Astrocyte (in vitro differentiated cells and primary cell): ENCODE measurements at regions not wholly inside any gene's neighbourhood (a gene's known extent, or its start where the extent isn't known, plus 50 kb on each side); places are given as distances from the start of the nearest gene placed in this dataset.

Experiments used
- DNase-seq: peaks from one replicate; pipeline ENCODE4 v3.0.0-alpha.2; 2010; ENCODE audit warnings: low read depth
- FAIRE-seq: peaks from 2 replicates; lab custom pipeline; 2011; peaks lifted over from hg19 to GRCh38; lab: Jason Lieb, UNC
- H2AFZ ChIP-seq: 2 replicates; pipeline ENCODE4 v1.6.0; 2012; ENCODE audit warnings: low read depth, low read length, inconsistent platforms
- H3K27ac ChIP-seq: 2 replicates; pipeline ENCODE4 v1.5.1; 2011; ENCODE audit warnings: low read depth, low read length, inconsistent platforms
- H3K27me3 ChIP-seq: 2 replicates; pipeline ENCODE4 v1.6.0; 2011; ENCODE audit warnings: low read length, inconsistent platforms; ENCODE audit not compliant: insufficient read depth
- H3K36me3 ChIP-seq: 2 replicates; pipeline ENCODE4 v1.5.1; 2011; ENCODE audit warnings: low read length, inconsistent platforms; ENCODE audit not compliant: insufficient read depth
- H3K4me1 ChIP-seq: 2 replicates; pipeline ENCODE4 v1.5.1; 2011; ENCODE audit warnings: low read length, inconsistent platforms; ENCODE audit not compliant: insufficient read depth
- H3K4me2 ChIP-seq: 2 replicates; pipeline ENCODE4 v1.6.0; 2012; ENCODE audit warnings: low read length, inconsistent platforms
- H3K4me3 ChIP-seq: 2 replicates; pipeline ENCODE4 v1.5.1; 2011; ENCODE audit warnings: low read depth, mild to moderate bottlenecking, low read length, inconsistent platforms; ENCODE audit not compliant: insufficient read depth
- H3K79me2 ChIP-seq: 2 replicates; pipeline ENCODE4 v1.6.0; 2012; ENCODE audit warnings: mild to moderate bottlenecking, low read length, inconsistent platforms; ENCODE audit not compliant: insufficient read depth
- H3K9ac ChIP-seq: 2 replicates; pipeline ENCODE4 v1.6.0; 2012; ENCODE audit warnings: mild to moderate bottlenecking, low read length, inconsistent platforms
- H3K9me3 ChIP-seq: 2 replicates; pipeline ENCODE4 v1.5.1; 2012; ENCODE audit warnings: low read depth, mild to moderate bottlenecking, low read length, inconsistent platforms; ENCODE audit not compliant: insufficient read depth
- H4K20me1 ChIP-seq: 2 replicates; pipeline ENCODE4 v1.6.0; 2012; ENCODE audit warnings: low read length, inconsistent platforms; ENCODE audit not compliant: insufficient read depth
- H3K27ac Mint-ChIP-seq: one replicate; pipeline ENCODE4 v1.8.0; 2021; ENCODE audit warnings: mild to moderate bottlenecking, mixed read lengths; ENCODE audit not compliant: unreplicated experiment
- H3K27me3 Mint-ChIP-seq: one replicate; pipeline ENCODE4 v1.8.0; 2021; ENCODE audit warnings: low read depth, mixed read lengths; ENCODE audit not compliant: unreplicated experiment
- H3K36me3 Mint-ChIP-seq: one replicate; pipeline ENCODE4 v1.8.0; 2021; ENCODE audit warnings: low read depth, mixed read lengths; ENCODE audit not compliant: unreplicated experiment
- H3K4me1 Mint-ChIP-seq: one replicate; pipeline ENCODE4 v1.8.0; 2021; ENCODE audit warnings: low read depth, mixed read lengths; ENCODE audit not compliant: unreplicated experiment
- H3K4me3 Mint-ChIP-seq: one replicate; pipeline ENCODE4 v1.8.0; 2021; ENCODE audit warnings: mild to moderate bottlenecking, moderate library complexity, mixed read lengths; ENCODE audit not compliant: unreplicated experiment
- H3K9me3 Mint-ChIP-seq: one replicate; pipeline ENCODE4 v1.8.0; 2021; ENCODE audit warnings: mild to moderate bottlenecking, mixed read lengths; ENCODE audit not compliant: unreplicated experiment
- CTCF ChIP-seq: IDR thresholded peaks from 2 replicates; pipeline ENCODE4 v1.5.1; 2011; ENCODE audit warnings: low read depth, mild to moderate bottlenecking, inconsistent platforms, low read length, moderate library complexity; ENCODE audit not compliant: insufficient read depth
- EZH2 ChIP-seq: IDR thresholded peaks from 2 replicates; pipeline ENCODE4 v1.6.1; 2012; ENCODE audit warnings: mild to moderate bottlenecking, low read length, inconsistent platforms; ENCODE audit not compliant: insufficient read depth

- H3K4me1 ChIP-seq = no peaks in the 10 kb centered on the region
- no peak overlapping the region for H3K9ac ChIP-seq
- H3K27ac ChIP-seq = no peak overlapping the region
- Mint-ChIP-seq H3K4me3 (no peak overlapping the region), H3K4me1 (no peaks in the 10 kb centered on the region), H3K9me3 (no peaks in the 10 kb centered on the region), H3K27me3 (no peaks in the 10 kb centered on the region), H3K27ac (no peak overlapping the region), H3K36me3 (no peaks in the 10 kb centered on the region)
- H2AFZ ChIP-seq = no peak overlapping the region
- no peaks in the 10 kb centered on the region for H3K79me2 ChIP-seq
- TF ChIP-seq EZH2 (no peak), CTCF (no peak)
- no peak for DNase-seq
- no peaks in the 10 kb centered on the region for H3K27me3 ChIP-seq
- no peak overlapping the region for H3K4me3 ChIP-seq
- H3K36me3 ChIP-seq = no peaks in the 10 kb centered on the region
- H3K4me2 ChIP-seq = no peak overlapping the region
- no peaks in the 10 kb centered on the region for H4K20me1 ChIP-seq
- no peak for FAIRE-seq
- no peaks in the 10 kb centered on the region for H3K9me3 ChIP-seq
Observed at GRCh38 chr3:73874606-73875369, 250.0 kb upstream of the PDZRN3 start.

GRCh38 chr3:73874161-73874560, 249.4 kb upstream of the PDZRN3 start:
- H2AFZ ChIP-seq = no peak overlapping the region
- FAIRE-seq = no peak
- H3K36me3 ChIP-seq = no peaks in the 10 kb centered on the region
- no peaks in the 10 kb centered on the region for H3K4me1 ChIP-seq
- H3K9ac ChIP-seq = no peak overlapping the region
- no peaks in the 10 kb centered on the region for H4K20me1 ChIP-seq
- Mint-ChIP-seq H3K4me1 (no peaks in the 10 kb centered on the region), H3K4me3 (no peak overlapping the region), H3K36me3 (no peaks in the 10 kb centered on the region), H3K9me3 (no peaks in the 10 kb centered on the region), H3K27me3 (no peaks in the 10 kb centered on the region), H3K27ac (no peak overlapping the region)
- H3K27ac ChIP-seq = no peak overlapping the region
- no peaks in the 10 kb centered on the region for H3K27me3 ChIP-seq
- no peak overlapping the region for H3K4me3 ChIP-seq
- TF ChIP-seq CTCF (no peak), EZH2 (no peak)
- DNase-seq = no peak
- no peak overlapping the region for H3K4me2 ChIP-seq
- H3K79me2 ChIP-seq = no peaks in the 10 kb centered on the region
- no peaks in the 10 kb centered on the region for H3K9me3 ChIP-seq

GRCh38 chr3:73868688-73869315, 244.1 kb upstream of the PDZRN3 start:
- H3K27me3 Mint-ChIP-seq = no peaks in the 10 kb centered on the region
- peaks cover 2% of the 10 kb centered on the region for H3K27me3 ChIP-seq
- no peaks in the 10 kb centered on the region for H3K4me1 ChIP-seq
- DNase-seq (peak; percentile 6), FAIRE-seq (peak; percentile 75)
- no peak overlapping the region for H3K27ac ChIP-seq
- H3K4me1 Mint-ChIP-seq = no peaks in the 10 kb centered on the region
- H3K4me2 ChIP-seq = no peak overlapping the region
- H2AFZ ChIP-seq = no peak overlapping the region
- H3K79me2 ChIP-seq = no peaks in the 10 kb centered on the region
- H3K4me3 Mint-ChIP-seq = no peak overlapping the region
- H3K9me3 Mint-ChIP-seq = no peaks in the 10 kb centered on the region
- H3K9ac ChIP-seq = no peak overlapping the region
- no peak overlapping the region for H3K27ac Mint-ChIP-seq
- H4K20me1 ChIP-seq = no peaks in the 10 kb centered on the region
- H3K9me3 ChIP-seq = no peaks in the 10 kb centered on the region
- H3K36me3 Mint-ChIP-seq = no peaks in the 10 kb centered on the region
- H3K36me3 ChIP-seq = no peaks in the 10 kb centered on the region
- no peak for TF ChIP-seq EZH2
- peak; percentile 59 for TF ChIP-seq CTCF
- no peak overlapping the region for H3K4me3 ChIP-seq
